H1 (cell line): ENCODE measurements at regions not wholly inside any gene's neighbourhood (a gene's known extent, or its start where the extent isn't known, plus 50 kb on each side); places are given as distances from the start of the nearest gene placed in this dataset.
A peak's percentile ranks its signal among the peaks of the same experiment; 100 is the strongest.

ENCODE experiments used
- CHD7 ChIP-seq: fragments of 300-600 bp; sonication (generic); IDR thresholded peaks from 2 replicates; pipeline ENCODE4 v1.7.1; 2012; ENCODE audit warnings: low read length, moderate library complexity, mild to moderate bottlenecking, inconsistent platforms; ENCODE audit not compliant: insufficient replicate concordance
- TF ChIP-seq, protein P1 (sequence below), 3 experiments: IDR thresholded peaks; 1 replicate in 2 of 3; 2 replicates in 1 of 3; pipeline versions ENCODE4 v1.5.1 to v1.6.1; 2011; ENCODE audit warnings: low read length in 3 of 3, mild to moderate bottlenecking in 3 of 3, inconsistent platforms in 2 of 3, low read depth in 1 of 3, moderate library complexity in 1 of 3; ENCODE audit not compliant: insufficient read depth in 1 of 3; ENCODE audit errors: control extremely low read depth in 1 of 3

DNA sequence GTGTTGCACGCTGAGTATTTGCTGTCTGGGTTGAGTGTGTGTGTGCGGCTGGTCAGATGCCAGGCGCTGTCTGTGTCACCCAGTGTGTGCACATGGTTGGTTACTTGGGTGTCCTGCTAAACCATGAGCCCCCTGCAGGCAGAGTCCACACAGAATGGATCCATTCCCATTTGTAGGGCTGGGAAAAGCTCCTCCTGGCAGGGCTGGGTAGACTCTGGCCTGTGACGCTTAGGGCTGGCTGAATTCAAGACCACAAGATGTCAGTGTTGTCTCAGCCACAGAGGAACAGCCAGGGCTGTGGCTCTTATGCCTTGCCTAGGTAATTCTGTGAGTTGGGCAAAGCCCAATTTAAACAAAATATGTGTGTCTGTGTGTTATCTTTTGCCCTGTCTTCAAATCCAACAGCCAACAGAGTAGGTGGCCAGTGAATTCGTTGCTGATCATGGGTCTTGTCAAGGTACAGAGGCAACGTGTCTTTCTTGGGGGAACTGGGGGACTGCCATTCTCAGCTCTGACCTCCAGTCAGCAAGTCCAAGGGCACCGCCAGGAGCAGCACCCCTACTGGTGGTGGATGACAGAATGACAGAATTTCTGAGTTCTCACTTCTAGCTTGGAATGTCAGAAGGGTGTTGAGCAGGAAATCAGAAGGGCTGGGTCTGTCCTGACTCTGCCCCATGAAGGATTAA lies 285.1 kb downstream of the CCSER2 start (continued):
- TF ChIP-seq CHD7: no peak
- TF ChIP-seq, protein P1, sequence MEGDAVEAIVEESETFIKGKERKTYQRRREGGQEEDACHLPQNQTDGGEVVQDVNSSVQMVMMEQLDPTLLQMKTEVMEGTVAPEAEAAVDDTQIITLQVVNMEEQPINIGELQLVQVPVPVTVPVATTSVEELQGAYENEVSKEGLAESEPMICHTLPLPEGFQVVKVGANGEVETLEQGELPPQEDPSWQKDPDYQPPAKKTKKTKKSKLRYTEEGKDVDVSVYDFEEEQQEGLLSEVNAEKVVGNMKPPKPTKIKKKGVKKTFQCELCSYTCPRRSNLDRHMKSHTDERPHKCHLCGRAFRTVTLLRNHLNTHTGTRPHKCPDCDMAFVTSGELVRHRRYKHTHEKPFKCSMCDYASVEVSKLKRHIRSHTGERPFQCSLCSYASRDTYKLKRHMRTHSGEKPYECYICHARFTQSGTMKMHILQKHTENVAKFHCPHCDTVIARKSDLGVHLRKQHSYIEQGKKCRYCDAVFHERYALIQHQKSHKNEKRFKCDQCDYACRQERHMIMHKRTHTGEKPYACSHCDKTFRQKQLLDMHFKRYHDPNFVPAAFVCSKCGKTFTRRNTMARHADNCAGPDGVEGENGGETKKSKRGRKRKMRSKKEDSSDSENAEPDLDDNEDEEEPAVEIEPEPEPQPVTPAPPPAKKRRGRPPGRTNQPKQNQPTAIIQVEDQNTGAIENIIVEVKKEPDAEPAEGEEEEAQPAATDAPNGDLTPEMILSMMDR (IDR thresholded peaks at IDR 0.05; ENCODE audit: control extremely low read depth in 1 of 3, insufficient read depth in 1 of 3, low read depth in 1 of 3, low read length in 3 of 3): peak; percentile 67 to 87 (median 76)
